SK-MEL-5 (cell line): ENCODE measurements at regions not wholly inside any gene's neighbourhood (a gene's known extent, or its start where the extent isn't known, plus 50 kb on each side); places are given as distances from the start of the nearest gene placed in this dataset.

Source experiments
- DNase-seq: peaks from one replicate; pipeline ENCODE4 v3.0.0-alpha.2; 2016; ENCODE audit warnings: low read depth, low spot score
- in situ Hi-C: cut with HindIII; loops from 2 replicates; pipeline ENCODE4 v1.10.0; 2016; ENCODE audit warnings: low sequenced_read_pairs, high pct_unique_total_duplicates, low pct_unique_long_range_greater_than_20kb

DNA sequence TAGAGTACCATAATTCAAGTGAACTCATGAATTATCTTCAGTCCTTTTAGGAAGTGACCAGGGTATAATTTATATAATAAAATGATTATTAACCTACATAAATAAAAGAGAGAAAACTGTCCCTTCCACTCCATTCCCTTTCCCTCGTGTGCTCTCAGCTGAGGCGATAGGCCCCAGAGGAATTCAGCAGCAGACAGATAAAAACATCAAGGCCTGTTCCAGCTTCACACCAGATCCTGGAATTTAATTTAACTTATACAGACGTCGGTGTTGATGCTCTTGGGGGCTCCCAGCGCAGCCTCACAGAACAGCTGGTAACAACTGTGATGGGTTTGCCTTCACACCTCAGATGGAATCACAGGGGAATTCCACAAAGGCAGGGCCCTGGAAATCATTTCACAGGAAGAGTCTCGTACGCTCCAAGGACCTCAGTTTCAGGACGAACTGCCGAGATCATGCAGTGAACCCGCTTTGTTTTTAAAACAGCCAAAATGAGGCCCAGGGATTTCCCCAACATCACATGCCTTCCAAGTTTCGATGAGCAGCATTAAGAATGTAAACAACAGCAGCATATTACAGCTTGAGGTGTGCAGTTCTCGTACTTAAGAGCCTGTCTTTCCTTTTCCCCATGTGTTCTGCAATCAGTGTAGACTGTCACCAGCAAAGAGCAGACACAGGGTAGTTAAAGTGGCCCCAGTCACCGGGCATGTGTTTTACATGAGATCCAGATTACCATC is 73.6 kb upstream of the ALDH1B1 start:
- in situ Hi-C loops = no loop called here
- no peak for DNase-seq

DNA sequence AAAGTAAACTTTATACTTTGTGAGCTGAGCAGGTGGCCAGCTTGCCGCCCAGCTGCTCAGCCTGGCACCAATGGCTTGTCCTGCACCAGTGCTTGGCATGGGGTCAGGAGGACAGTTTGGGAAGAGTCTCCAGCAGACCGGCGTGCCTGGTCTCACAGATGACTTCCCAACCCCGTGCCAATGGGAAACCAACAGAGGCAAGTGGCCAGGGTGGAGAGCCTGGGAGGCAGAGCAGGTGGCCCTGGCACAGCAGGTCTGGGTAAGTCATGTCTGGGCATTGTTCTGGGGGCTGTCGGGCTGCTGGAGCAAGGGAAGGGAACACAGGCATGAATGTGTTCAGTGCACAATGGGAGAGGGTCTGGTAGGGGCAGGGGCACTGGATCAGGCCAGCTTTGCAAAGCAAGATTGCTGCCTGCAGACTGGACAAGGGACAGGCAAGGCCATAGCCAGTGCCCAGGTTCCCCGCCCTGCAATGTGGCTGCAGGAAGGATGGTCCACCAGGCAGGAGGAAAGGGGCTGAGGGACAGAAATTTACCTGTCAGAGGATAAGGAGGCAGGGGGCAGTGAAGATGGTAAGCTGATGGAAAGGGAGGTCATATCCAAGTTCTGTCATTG is 76.2 kb upstream of the ALDH1B1 start:
- in situ Hi-C loops = no loop called here
- no peak for DNase-seq

DNA sequence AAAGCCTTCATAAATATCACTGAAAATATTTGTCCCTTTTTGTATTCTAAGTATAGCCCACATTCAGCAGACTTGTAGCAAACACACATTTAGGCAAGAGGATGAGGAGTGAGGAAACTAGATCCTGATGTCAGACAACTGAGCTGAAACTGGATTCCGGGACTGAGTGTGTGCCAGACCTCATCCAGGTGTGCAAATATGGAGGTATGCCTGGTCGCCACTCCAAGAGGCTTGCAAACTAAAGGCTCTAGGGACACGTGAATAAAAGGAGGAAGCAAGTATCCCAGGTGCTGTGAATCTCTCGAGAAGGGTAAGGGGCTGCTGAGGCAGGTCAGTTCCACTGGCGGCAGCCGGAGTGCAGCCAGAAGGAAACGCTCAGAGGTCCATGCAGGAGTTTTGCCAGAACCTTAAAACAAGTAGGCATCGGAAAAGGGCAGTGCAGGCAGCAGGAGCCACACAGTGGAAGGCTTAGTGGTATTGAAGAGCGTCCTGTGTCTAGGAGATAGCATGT is 77.4 kb upstream of the ALDH1B1 start:
- in situ Hi-C loops = no loop called here
- no peak for DNase-seq

- DNase-seq = no peak
- in situ Hi-C loops = no loop called here
Measured at GRCh38 chr9:38313421-38313820, 79.1 kb upstream of the ALDH1B1 start.

DNA sequence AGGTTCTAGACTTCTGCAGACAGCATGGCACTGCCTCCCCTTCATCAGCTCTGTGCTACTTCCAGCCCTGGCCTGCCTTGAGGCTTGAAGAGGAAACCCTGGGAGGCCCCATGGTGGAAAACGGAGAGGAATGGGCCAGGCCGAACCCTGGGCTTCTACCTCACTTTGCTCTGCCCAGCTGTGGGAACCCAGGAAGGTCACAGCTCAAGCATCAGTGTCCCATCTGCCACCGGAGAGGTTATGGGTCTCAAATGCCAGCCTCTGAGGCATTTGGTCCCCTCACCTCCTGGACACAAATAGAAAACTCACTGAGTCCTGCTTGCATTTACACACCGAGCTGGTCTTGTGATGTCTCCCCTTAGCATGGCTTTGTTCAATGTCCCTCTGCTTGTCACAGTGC is 80.1 kb upstream of the ALDH1B1 start:
- in situ Hi-C loops = no loop called here
- no peak for DNase-seq

DNA sequence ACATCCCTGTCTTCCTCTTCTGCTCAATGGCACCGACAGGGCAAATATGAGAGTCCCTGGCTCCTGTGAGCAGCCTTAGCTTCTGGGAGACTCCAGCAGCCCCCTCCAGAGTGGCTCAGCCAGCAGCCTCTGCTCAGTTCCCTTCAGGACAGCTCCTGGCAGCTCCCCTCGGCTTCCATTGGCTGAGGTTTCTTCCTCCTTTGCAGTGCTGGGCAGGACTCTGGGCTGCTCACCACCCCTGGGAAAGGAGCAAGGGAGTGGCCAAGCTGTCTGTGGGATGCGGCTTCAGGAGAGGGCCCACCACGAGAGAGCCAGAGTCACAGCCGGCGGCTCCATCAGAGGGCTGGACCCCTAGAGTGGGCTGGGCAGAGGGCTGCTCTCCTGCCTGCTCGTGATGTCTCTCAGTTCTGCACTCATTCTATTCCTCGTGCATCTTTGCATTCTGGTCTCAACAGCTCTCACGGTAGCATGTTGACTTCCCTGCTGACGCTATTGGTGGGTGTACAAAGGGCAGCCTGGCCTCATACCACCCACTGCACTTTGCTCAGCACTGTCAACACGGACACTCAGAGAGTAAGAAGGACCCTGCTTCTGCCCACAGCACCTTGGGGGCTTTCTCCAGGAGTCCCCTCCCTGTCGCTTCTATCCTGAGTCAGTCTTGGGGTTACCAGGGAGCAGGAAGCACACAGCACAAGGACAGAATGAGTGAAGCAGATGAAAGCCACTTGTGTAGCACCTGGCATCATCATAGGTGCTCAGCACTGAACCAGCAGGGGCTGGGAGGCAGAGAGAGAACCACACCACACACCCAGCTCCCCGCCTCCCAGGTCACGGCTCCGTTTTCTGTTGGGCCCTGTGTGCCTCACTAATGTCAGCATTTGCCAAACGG is 80.9 kb upstream of the ALDH1B1 start:
- in situ Hi-C loops = no loop called here
- no peak for DNase-seq

- in situ Hi-C loops = no loop called here
- no peak for DNase-seq
Measured at GRCh38 chr9:38309324-38310195, 82.9 kb upstream of the ALDH1B1 start.

DNA sequence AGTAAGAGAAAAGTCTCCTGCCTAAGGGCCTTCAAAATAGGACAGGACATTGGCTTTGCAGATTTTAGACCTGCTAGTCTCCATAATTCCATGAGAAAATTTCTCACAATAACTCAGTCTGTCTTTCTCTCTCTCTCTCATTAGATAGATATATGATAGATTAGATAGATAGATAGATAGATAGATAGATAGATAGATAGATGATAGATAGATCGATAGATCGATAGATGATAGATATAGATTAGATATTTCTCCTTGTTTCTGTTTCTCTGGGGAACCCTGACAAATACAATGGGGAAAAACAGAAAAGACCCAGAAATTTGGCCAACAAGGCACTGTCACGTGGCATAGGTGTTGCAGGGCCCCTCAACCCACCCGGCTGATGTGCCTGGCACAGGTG is 84.4 kb upstream of the ALDH1B1 start:
- no peak for DNase-seq
- in situ Hi-C loops = no loop called here

GRCh38 chr9:38306899-38307298 is 85.6 kb upstream of the ALDH1B1 start:
- in situ Hi-C loops = no loop called here
- no peak for DNase-seq

DNA sequence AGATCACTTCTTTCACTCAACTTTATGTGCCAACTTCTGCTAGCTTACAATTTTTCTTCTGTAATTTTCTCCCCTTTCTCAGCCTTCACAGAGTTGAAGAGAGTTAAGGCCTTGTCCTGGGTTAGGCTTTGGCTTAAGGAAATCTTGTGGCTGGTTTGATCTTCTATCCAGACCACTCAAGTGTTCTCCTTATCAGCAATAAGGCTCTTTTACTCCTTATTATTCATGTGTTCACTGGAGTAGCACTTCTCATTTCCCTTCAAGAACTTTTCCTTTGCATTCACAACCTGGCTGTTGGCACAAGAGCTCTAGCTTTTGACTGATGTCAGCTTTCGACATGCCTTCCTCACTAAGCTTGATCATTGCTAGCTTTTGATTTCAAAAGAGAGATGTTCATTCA is 86.9 kb upstream of the ALDH1B1 start:
- no peak for DNase-seq
- in situ Hi-C loops = no loop called here

GRCh38 chr9:38301376-38302106 is 91.0 kb upstream of the ALDH1B1 start:
- in situ Hi-C loops = no loop called here
- no peak for DNase-seq

DNA sequence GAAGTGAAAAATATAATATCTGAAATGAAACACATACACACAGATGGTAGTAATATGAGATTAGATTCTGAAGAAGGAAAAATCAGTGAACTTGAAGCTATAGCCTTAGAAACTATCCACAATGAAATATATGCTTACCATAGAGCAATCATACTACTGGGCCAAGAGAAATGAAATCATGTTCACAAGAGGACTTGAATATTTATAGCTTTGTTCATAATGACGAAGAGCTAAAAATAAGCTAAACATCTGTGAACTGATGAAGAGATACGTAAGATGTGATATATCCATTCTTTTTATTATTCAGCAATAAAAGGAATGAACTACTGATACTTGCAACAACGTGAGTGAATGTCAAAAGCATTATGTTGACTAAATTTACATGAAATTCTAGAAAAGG is 92.6 kb upstream of the ALDH1B1 start:
- no peak for DNase-seq
- in situ Hi-C loops = no loop called here

DNA sequence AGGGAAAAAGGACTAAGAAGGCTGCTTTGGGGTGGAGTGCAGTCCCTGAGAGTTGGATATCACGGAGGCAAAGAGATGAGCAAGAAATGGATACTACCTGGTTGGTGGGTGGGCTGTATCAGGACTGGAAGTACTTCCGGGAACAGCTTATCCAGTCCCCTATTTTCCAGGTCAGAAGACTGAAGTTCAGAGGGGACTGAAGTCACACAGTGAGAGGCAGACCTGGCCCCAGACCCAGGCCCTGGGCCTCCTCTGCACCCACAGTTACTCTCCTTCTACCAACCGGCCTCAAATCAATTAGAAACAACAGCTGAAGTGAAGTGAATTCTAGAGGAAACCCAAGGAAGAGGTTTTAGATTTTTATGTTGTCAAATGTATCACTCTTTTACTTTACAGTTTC is 93.6 kb upstream of the ALDH1B1 start:
- in situ Hi-C loops = no loop called here
- DNase-seq = no peak

DNA sequence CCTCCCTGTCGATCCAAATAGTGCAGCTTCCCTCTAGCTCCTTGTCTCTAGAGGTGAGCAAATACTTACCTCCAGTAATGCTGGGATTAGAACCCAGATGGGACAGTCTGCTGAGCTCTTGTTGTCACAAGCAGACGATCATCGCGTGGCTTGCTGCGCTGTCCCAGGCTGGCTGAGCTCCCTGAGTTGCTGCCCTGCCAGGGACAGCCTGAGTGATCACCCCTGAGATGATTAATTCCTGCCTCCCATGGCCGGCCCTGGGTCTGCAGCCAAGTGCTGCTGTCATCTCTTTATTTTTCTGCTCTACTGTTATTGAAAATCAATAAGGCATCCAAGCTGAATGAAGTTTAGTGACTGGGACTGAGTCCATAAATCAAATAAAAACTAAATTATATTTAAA is 94.0 kb upstream of the ALDH1B1 start:
- in situ Hi-C loops = no loop called here
- no peak for DNase-seq

- in situ Hi-C loops = no loop called here
- no peak for DNase-seq
Measured at GRCh38 chr9:38296807-38297206, 95.7 kb upstream of the ALDH1B1 start.

GRCh38 chr9:38295764-38296163 is 96.7 kb upstream of the ALDH1B1 start:
- in situ Hi-C loops = no loop called here
- DNase-seq = no peak
